NCI-H1092 treated with DMSO at 0.1 percent for 48 hours (cell line): ENCODE measurements at regions not wholly inside any gene's neighbourhood (a gene's known extent, or its start where the extent isn't known, plus 50 kb on each side); places are given as distances from the start of the nearest gene placed in this dataset.
"Not testable (repeated sequence)": the region's sequence is repeated elsewhere in the genome, so short reads cannot be mapped to it uniquely, and the experiment has no call there.

Source experiments
- DNase-seq: peaks from one replicate; lab custom pipeline; 2025; lab: John Stamatoyannopoulos, UW

- no peak for DNase-seq
These were observed 1950.9 kb downstream of the ARAP2 start for GRCh38 chr4:34293459-34293858.

GRCh38 chr4:34309383-34309906 is 1934.9 kb downstream of the ARAP2 start:
- DNase-seq = no peak

GRCh38 chr4:34318773-34319172 is 1925.5 kb downstream of the ARAP2 start:
- no peak for DNase-seq

- no peak for DNase-seq
These were observed 1920.6 kb downstream of the ARAP2 start for GRCh38 chr4:34323549-34324320.

- DNase-seq = no peak
These were observed 1915.4 kb downstream of the ARAP2 start for GRCh38 chr4:34328939-34329338.

- DNase-seq = not testable (repeated sequence)
These were observed 1909.2 kb downstream of the ARAP2 start for GRCh38 chr4:34335156-34335555.

GRCh38 chr4:34335556-34335955 is 1908.8 kb downstream of the ARAP2 start:
- not testable (repeated sequence) for DNase-seq

- no peak for DNase-seq
These were observed 1881.7 kb downstream of the ARAP2 start for GRCh38 chr4:34362654-34363053.

- DNase-seq = no peak
These were observed 1880.5 kb downstream of the ARAP2 start for GRCh38 chr4:34363842-34364241.

- no peak for DNase-seq
These were observed 1878.4 kb downstream of the ARAP2 start for GRCh38 chr4:34365946-34366345.

- no peak for DNase-seq
These were observed 1872.6 kb downstream of the ARAP2 start for GRCh38 chr4:34371676-34372075.

GRCh38 chr4:34372815-34373214 is 1871.5 kb downstream of the ARAP2 start:
- no peak for DNase-seq

- DNase-seq = no peak
These were observed 1870.9 kb downstream of the ARAP2 start for GRCh38 chr4:34373456-34373855.

- no peak for DNase-seq
These were observed 1832.1 kb downstream of the ARAP2 start for GRCh38 chr4:34412233-34412632.

- no peak for DNase-seq
These were observed 1831.4 kb downstream of the ARAP2 start for GRCh38 chr4:34412911-34413310.

- DNase-seq = no peak
These were observed 1827.2 kb downstream of the ARAP2 start for GRCh38 chr4:34417160-34417559.

GRCh38 chr4:34419871-34420270 is 1824.4 kb downstream of the ARAP2 start:
- DNase-seq = no peak

- peak; percentile 7 for DNase-seq
These were observed 1821.7 kb downstream of the ARAP2 start for GRCh38 chr4:34422472-34423175.

- DNase-seq = no peak
These were observed 1811.6 kb downstream of the ARAP2 start for GRCh38 chr4:34432706-34433105.

- not testable (repeated sequence) for DNase-seq
These were observed 1809.9 kb downstream of the ARAP2 start for GRCh38 chr4:34434377-34434776.

- no peak for DNase-seq
These were observed 1780.1 kb downstream of the ARAP2 start for GRCh38 chr4:34464196-34464595.

- DNase-seq = no peak
These were observed 1777.9 kb downstream of the ARAP2 start for GRCh38 chr4:34466411-34466810.

GRCh38 chr4:34469516-34469915 is 1774.8 kb downstream of the ARAP2 start:
- no peak for DNase-seq
